ENCODE measurements at regions not wholly inside any gene's neighbourhood (a gene's known extent, or its start where the extent isn't known, plus 50 kb on each side); places are given as distances from the start of the nearest gene placed in this dataset.
"Not testable (repeated sequence)": the region's sequence is repeated elsewhere in the genome, so short reads cannot be mapped to it uniquely, and the experiment has no call there.

GRCh38 chrX:34338046-34338445 lies 205.9 kb upstream of the FAM47A start:
- Histone ChIP-seq H3K27me3 (ENCODE audit: control insufficient read depth, insufficient read depth, low read length) (no peaks in the 10 kb centered on the region), H3K36me3 (ENCODE audit: control insufficient read depth, insufficient read depth, low read length) (no peaks in the 10 kb centered on the region), H3K4me3 (ENCODE audit: low read depth, low read length) (no peak overlapping the region), H3K9me3 (ENCODE audit: control insufficient read depth, insufficient read depth, low read length) (no peaks in the 10 kb centered on the region), H3K9ac (ENCODE audit: low read depth, low read length) (no peak overlapping the region), H3K4me1 (ENCODE audit: control insufficient read depth, insufficient read depth, low read length) (no peaks in the 10 kb centered on the region)

- H3K9ac ChIP-seq (ENCODE audit: low read depth, low read length); H3K4me3 ChIP-seq (ENCODE audit: low read depth, low read length); H3K9me3 ChIP-seq (ENCODE audit: control insufficient read depth, insufficient read depth, low read length); H3K27me3 ChIP-seq (ENCODE audit: control insufficient read depth, insufficient read depth, low read length); H3K36me3 ChIP-seq (ENCODE audit: control insufficient read depth, insufficient read depth, low read length); H3K4me1 ChIP-seq (ENCODE audit: control insufficient read depth, insufficient read depth, low read length): not testable (repeated sequence)
Observed at GRCh38 chrX:34335376-34335775, 203.3 kb upstream of the FAM47A start.

DNA sequence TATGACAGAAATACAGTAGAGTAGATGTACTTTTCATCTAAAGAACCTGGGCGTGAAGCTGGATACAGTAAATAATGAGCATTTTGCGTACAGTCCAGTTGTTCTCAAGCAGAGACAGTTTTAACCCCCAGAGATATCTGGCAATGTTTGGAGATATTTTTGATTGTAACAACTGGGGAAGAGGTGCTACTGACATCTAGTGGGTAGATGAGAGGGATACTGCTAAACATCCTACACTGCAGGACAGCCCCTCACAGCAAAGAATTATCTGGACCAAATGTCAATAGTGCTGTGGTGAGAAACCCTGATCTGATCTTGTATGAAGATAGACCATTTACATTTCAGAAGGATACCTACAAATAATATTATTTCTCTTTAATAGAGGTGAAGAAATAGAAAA lies 200.2 kb upstream of the FAM47A start:
- no peaks in the 10 kb centered on the region for H3K4me1 ChIP-seq (ENCODE audit: control insufficient read depth, insufficient read depth, low read length)
- H3K9me3 ChIP-seq (ENCODE audit: control insufficient read depth, insufficient read depth, low read length): no peaks in the 10 kb centered on the region
- no peak overlapping the region for H3K4me3 ChIP-seq (ENCODE audit: low read depth, low read length)
- H3K36me3 ChIP-seq (ENCODE audit: control insufficient read depth, insufficient read depth, low read length): no peaks in the 10 kb centered on the region
- no peaks in the 10 kb centered on the region for H3K27me3 ChIP-seq (ENCODE audit: control insufficient read depth, insufficient read depth, low read length)
- no peak overlapping the region for H3K9ac ChIP-seq (ENCODE audit: low read depth, low read length)

GRCh38 chrX:34325460-34325859 lies 193.3 kb upstream of the FAM47A start:
- Histone ChIP-seq H3K4me1 (ENCODE audit: control insufficient read depth, insufficient read depth, low read length) (no peaks in the 10 kb centered on the region), H3K27me3 (ENCODE audit: control insufficient read depth, insufficient read depth, low read length) (no peaks in the 10 kb centered on the region), H3K36me3 (ENCODE audit: control insufficient read depth, insufficient read depth, low read length) (no peaks in the 10 kb centered on the region), H3K4me3 (ENCODE audit: low read depth, low read length) (no peak overlapping the region), H3K9ac (ENCODE audit: low read depth, low read length) (no peak overlapping the region), H3K9me3 (ENCODE audit: control insufficient read depth, insufficient read depth, low read length) (no peaks in the 10 kb centered on the region)

DNA sequence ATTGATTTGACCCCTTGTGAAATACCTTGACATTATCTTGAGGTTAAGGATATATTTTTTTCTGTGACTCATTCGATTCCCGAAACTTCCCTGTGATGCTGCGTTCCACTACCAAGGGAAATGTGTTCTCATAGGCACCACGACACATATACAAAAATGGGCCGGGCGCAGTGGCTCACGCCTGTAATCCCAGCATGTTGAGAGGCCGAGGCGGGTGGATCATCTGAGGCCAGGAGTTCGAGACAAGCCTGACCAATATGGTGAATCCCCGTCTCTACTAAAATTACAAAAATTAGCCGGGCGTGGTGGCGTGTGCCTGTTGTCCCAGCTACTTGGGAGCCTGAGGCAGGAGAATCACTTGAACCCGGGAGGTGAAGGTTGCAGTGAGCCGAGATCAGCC lies 188.3 kb upstream of the FAM47A start:
- H3K4me3 ChIP-seq (ENCODE audit: low read depth, low read length); H3K9ac ChIP-seq (ENCODE audit: low read depth, low read length); H3K36me3 ChIP-seq (ENCODE audit: control insufficient read depth, insufficient read depth, low read length); H3K9me3 ChIP-seq (ENCODE audit: control insufficient read depth, insufficient read depth, low read length); H3K27me3 ChIP-seq (ENCODE audit: control insufficient read depth, insufficient read depth, low read length); H3K4me1 ChIP-seq (ENCODE audit: control insufficient read depth, insufficient read depth, low read length): not testable (repeated sequence)

DNA sequence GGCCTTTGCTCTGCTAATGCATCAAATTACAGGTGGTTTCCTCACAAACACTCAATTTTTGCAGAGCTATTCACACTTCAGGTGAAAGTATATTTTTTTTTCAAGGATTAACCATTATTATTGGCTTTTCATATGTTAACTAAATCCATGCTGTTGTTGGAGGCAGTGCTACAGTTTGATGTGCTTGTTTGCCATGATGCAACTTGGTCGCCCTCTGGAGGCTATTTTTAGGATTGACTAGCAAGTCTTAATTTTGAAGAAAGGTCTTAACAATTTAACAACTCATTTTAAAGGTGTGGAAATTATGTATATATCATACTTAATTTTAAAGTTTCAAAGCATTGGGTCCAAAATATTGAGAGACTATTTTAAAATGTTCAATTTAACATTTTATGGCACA lies 168.8 kb upstream of the FAM47A start:
- no peaks in the 10 kb centered on the region for H3K36me3 ChIP-seq (ENCODE audit: control insufficient read depth, insufficient read depth, low read length)
- no peak overlapping the region for H3K9ac ChIP-seq (ENCODE audit: low read depth, low read length)
- peaks cover 33% of the 10 kb centered on the region for H3K27me3 ChIP-seq (ENCODE audit: control insufficient read depth, insufficient read depth, low read length)
- H3K4me1 ChIP-seq (ENCODE audit: control insufficient read depth, insufficient read depth, low read length): peaks cover 3% of the 10 kb centered on the region
- H3K4me3 ChIP-seq (ENCODE audit: low read depth, low read length): no peak overlapping the region
- no peaks in the 10 kb centered on the region for H3K9me3 ChIP-seq (ENCODE audit: control insufficient read depth, insufficient read depth, low read length)

GRCh38 chrX:34299451-34299967 lies 167.4 kb upstream of the FAM47A start:
- no peak overlapping the region for H3K4me3 ChIP-seq (ENCODE audit: low read depth, low read length)
- peaks cover 33% of the 10 kb centered on the region for H3K27me3 ChIP-seq (ENCODE audit: control insufficient read depth, insufficient read depth, low read length)
- peaks cover 3% of the 10 kb centered on the region for H3K9me3 ChIP-seq (ENCODE audit: control insufficient read depth, insufficient read depth, low read length)
- H3K36me3 ChIP-seq (ENCODE audit: control insufficient read depth, insufficient read depth, low read length): peaks cover 3% of the 10 kb centered on the region
- peaks cover 3% of the 10 kb centered on the region for H3K4me1 ChIP-seq (ENCODE audit: control insufficient read depth, insufficient read depth, low read length)
- H3K9ac ChIP-seq (ENCODE audit: low read depth, low read length): no peak overlapping the region

- Histone ChIP-seq H3K36me3 (ENCODE audit: control insufficient read depth, insufficient read depth, low read length) (peaks cover 3% of the 10 kb centered on the region), H3K4me1 (ENCODE audit: control insufficient read depth, insufficient read depth, low read length) (no peaks in the 10 kb centered on the region), H3K9me3 (ENCODE audit: control insufficient read depth, insufficient read depth, low read length) (peaks cover 3% of the 10 kb centered on the region), H3K27me3 (ENCODE audit: control insufficient read depth, insufficient read depth, low read length) (peaks cover 26% of the 10 kb centered on the region), H3K4me3 (ENCODE audit: low read depth, low read length) (no peak overlapping the region), H3K9ac (ENCODE audit: low read depth, low read length) (no peak overlapping the region)
Observed at GRCh38 chrX:34294665-34295064, 162.6 kb upstream of the FAM47A start.

GRCh38 chrX:34288782-34289181 lies 156.7 kb upstream of the FAM47A start:
- H3K4me3 ChIP-seq (ENCODE audit: low read depth, low read length): no peak overlapping the region
- no peaks in the 10 kb centered on the region for H3K9me3 ChIP-seq (ENCODE audit: control insufficient read depth, insufficient read depth, low read length)
- H3K9ac ChIP-seq (ENCODE audit: low read depth, low read length): no peak overlapping the region
- no peaks in the 10 kb centered on the region for H3K27me3 ChIP-seq (ENCODE audit: control insufficient read depth, insufficient read depth, low read length)
- peaks cover 5% of the 10 kb centered on the region for H3K4me1 ChIP-seq (ENCODE audit: control insufficient read depth, insufficient read depth, low read length)
- H3K36me3 ChIP-seq (ENCODE audit: control insufficient read depth, insufficient read depth, low read length): no peaks in the 10 kb centered on the region

GRCh38 chrX:34279866-34280560 lies 147.9 kb upstream of the FAM47A start:
- no peaks in the 10 kb centered on the region for H3K36me3 ChIP-seq (ENCODE audit: control insufficient read depth, insufficient read depth, low read length)
- H3K27me3 ChIP-seq (ENCODE audit: control insufficient read depth, insufficient read depth, low read length): no peaks in the 10 kb centered on the region
- H3K4me1 ChIP-seq (ENCODE audit: control insufficient read depth, insufficient read depth, low read length): peaks cover 3% of the 10 kb centered on the region
- no peak overlapping the region for H3K4me3 ChIP-seq (ENCODE audit: low read depth, low read length)
- H3K9me3 ChIP-seq (ENCODE audit: control insufficient read depth, insufficient read depth, low read length): no peaks in the 10 kb centered on the region
- H3K9ac ChIP-seq (ENCODE audit: low read depth, low read length): no peak overlapping the region

- Histone ChIP-seq H3K4me1 (ENCODE audit: control insufficient read depth, insufficient read depth, low read length) (peaks cover 3% of the 10 kb centered on the region), H3K9ac (ENCODE audit: low read depth, low read length) (no peak overlapping the region), H3K36me3 (ENCODE audit: control insufficient read depth, insufficient read depth, low read length) (no peaks in the 10 kb centered on the region), H3K9me3 (ENCODE audit: control insufficient read depth, insufficient read depth, low read length) (no peaks in the 10 kb centered on the region), H3K4me3 (ENCODE audit: low read depth, low read length) (no peak overlapping the region), H3K27me3 (ENCODE audit: control insufficient read depth, insufficient read depth, low read length) (no peaks in the 10 kb centered on the region)
Observed at GRCh38 chrX:34275699-34276098, 143.6 kb upstream of the FAM47A start.

GRCh38 chrX:34270434-34270833 lies 138.3 kb upstream of the FAM47A start:
- Histone ChIP-seq H3K9ac (ENCODE audit: low read depth, low read length) (no peak overlapping the region), H3K4me3 (ENCODE audit: low read depth, low read length) (no peak overlapping the region), H3K4me1 (ENCODE audit: control insufficient read depth, insufficient read depth, low read length) (peaks cover 13% of the 10 kb centered on the region), H3K9me3 (ENCODE audit: control insufficient read depth, insufficient read depth, low read length) (no peaks in the 10 kb centered on the region), H3K36me3 (ENCODE audit: control insufficient read depth, insufficient read depth, low read length) (no peaks in the 10 kb centered on the region), H3K27me3 (ENCODE audit: control insufficient read depth, insufficient read depth, low read length) (no peaks in the 10 kb centered on the region)

Data from iPS-15b (cell line).